HPDE6-E6E7 (cell line): ENCODE measurements at regions not wholly inside any gene's neighbourhood (a gene's known extent, or its start where the extent isn't known, plus 50 kb on each side); places are given as distances from the start of the nearest gene placed in this dataset.
"Not testable (repeated sequence)": the region's sequence is repeated elsewhere in the genome, so short reads cannot be mapped to it uniquely, and the experiment has no call there.

Experiments used
- DNase-seq: peaks from one replicate; pipeline ENCODE4 v3.0.0; 2011; ENCODE audit warnings: missing footprints; ENCODE audit errors: extremely low spot score

DNA sequence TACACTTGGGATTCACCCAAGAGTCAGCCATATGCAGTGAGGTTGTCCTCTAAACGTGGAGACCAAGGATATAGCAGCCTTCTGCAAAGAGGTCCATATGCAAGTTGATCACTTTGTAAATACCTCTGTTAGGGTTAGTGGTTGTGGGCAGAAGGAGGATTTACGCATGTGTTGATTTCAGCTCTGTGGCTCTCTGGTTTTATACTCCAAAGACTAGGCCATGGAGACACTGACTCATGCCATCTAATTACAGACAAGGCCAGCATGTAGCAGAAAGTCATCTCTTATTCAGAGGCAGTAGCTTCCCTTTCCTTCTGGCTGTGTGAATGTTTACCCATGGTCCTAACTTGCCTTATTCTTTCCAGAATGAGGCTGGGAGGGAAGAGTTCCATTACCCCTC lies 140.9 kb upstream of the GOLGA6L4 start:
- DNase-seq, result not testable (repeated sequence)

DNA sequence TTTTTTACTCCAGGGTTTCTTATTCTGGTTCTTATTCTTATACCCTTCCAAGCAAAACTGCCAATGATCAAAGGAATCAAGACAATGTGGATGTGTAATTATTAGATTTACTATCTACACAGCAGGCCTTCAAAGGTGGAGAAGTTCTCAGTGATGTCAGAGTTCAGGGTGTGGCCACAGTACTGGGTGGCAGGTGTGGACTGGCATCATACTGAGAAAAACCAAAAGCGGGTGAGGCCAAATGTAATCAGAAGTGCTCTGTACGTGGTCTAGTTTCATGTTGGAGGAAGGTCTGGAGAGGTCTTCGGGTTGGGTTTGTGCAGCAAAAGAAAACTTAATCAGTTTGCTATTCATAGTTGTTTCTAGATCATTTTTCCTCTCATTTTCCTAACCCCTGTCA lies 138.5 kb upstream of the GOLGA6L4 start:
- not testable (repeated sequence) for DNase-seq

DNA sequence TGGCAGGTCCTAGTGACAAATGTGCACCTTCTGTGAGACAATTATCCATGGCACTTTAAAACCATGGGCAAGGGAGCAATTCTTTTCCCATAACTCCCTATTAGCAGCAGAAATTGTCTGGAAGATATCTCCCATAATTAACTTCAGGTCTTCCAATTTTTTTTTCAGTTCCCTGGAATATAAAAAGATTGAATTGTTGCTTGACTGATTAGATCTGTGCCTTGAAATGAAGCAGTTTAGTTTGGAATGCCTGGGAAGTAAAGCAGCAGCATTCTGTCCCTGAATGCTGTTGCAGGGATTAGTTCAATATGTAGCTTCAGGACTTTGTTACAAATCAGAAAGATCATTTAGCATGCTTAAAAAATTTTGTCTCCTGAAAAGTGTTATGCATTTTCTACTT lies 137.0 kb upstream of the GOLGA6L4 start:
- DNase-seq, result no peak

DNA sequence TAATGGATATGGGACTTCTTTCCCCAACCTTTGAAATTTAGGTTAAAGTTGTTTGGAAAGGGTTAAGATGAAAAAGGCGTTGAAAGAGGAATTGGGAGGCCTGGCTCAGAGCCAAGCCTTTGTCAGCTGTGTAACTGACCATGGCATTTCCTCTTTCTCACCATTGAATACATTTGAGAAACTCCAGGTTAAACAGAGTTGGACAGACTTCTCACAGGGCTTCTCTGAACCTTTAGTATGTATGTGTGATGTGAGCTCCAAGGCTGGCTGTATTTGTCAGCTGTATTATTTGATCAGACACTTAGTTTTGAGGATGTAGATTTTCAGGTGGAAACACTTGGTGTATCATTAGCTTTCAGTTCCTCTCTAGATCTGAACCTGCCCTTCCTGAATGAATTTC lies 136.4 kb upstream of the GOLGA6L4 start:
- no peak for DNase-seq

DNA sequence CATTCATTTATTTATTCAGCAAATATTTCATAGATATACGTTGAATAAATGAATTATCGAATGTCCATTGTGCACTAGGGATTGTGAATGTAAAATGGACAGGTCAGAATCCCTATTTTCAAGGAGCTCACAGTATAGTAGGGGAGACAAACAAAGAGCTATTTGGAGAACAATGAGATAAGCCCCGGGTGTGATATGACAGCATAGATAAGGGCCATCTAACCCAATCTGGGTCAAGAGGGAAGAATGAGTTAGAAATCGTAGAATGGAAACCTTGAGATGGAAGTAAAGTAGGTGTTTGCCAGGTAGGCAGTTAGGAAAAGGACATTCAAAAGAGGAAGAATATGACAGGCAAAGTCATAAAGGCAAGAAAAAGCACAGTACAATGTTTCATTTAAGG lies 132.2 kb upstream of the GOLGA6L4 start:
- no peak for DNase-seq

DNA sequence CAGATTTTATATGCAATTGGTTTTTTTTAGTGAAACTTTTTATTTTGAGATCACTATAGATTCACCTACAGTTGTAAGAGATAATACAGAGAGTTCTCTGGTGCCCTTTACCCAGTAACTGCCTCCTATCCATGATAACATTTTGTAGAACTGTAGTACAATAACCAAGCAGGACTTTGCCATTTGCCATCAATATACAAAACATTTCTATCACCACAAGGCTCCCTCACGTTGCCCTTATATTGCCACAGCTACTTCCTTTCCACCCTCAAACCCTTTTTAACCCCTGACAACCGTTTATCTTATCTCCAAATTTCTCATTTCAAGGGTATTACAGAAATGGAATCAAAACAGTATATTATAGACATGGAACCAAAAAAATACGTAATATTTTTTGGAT lies 130.7 kb upstream of the GOLGA6L4 start:
- DNase-seq, result no peak

DNA sequence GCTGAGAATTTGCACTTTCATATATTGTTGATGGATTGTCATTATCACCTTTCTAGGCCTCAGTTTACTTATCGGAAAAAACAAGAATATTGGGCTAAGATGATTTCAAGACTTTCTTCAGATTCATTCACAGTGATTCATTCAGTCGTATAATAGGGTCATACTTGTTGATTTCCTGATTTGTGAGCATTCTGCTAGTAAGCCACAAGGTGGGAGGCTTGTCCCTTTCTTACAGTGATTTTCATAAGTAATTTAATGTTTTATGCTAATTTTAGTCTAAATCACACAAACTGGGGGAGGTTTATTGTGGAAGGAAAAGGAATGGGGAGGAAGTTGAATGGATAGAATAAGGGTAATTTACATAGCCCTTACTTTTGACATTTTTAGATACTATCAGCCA lies 126.8 kb upstream of the GOLGA6L4 start:
- no peak for DNase-seq

DNA sequence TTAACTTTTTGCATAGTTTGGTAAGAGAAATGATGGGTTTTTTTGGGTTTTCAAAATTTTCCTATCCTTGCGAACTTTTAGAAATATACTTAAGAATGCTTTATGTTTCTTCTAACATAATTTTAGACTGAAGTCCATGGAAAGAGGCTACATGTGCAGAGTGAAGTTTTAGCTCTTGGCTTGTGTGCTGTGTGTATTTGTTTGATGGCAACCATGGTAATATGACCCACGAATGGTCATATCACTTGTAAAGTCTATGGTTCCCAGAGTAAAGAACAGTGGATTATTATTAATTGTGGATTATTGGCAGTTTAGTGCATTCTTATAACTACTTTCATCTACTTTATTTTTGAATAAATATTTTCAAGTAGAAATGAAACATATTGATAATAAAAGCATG lies 124.0 kb upstream of the GOLGA6L4 start:
- no peak for DNase-seq

DNA sequence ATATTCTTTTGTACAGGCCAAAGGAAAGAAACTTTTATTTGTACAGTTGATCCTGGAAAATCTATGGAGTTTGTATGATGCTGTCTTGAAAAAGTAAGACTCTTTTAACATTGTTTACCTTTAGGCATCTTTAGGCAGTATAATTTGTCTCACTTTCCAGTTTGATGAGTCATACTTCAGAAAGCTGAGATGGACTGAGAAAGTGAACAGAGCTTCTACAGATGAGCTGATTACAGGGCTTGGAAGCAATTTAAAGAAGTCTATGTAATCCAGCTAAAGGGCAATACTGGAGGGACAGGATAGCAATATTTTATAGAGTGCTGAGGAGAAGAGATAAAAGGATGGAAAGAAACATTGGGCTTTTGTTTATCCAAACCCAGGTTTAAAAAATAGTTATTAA lies 123.5 kb upstream of the GOLGA6L4 start:
- no peak for DNase-seq

DNA sequence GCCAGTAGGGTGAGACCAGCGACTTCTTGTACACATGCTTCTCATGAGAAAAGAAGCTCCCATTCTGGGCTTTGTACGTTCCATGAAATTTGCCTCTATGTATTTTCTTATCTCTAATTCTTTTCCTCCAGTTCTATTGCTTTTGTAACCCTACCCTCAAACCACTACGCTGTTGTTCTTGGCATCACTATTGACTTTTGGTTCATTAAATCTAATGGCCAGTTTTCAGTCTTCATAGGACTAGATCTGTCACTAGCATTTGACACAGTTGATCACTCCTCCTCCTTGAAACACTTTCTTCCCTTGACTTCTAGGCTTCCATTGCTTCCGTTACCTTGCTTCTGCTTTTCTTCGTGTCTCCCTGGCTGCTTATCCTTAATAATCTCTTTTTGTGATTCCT lies 121.7 kb upstream of the GOLGA6L4 start:
- no peak for DNase-seq

DNA sequence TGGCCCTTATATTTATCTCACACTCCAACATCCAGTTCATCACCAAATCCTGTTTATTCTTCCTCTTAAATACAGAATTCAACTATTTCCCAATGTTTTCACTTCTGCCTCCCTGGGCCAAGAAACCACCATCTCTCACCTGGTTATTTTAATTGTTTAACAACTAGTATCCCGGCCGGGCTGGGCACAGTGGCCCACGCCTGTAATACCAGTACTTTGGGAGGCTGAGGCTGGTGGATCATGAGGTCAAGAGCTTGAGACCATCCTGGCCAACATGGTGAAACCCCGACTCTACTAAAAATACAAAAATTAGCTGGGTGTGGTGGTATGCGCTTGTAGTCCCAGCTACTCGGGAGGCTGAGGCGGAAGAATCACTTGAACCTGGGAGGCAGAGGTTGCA lies 120.9 kb upstream of the GOLGA6L4 start:
- DNase-seq, result not testable (repeated sequence)

DNA sequence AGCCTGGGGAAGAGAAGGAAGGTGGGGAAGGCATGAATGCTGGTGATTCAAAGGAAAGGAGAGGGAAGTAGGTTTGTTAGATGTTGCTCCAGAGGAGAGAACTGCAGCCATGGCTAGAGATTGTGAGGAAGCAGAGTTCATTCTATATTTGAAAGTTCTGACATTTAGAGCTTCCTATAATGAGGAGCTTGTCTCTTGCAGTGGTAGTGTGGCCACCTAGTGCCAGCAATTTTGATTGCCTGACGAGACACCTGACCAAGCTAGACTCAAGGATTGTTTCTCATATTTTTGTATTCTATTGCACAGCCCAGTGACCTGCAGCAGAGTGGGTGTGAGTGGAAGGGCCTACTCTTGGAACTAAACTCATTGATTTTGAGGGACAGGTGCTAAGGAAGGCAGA lies 116.2 kb upstream of the GOLGA6L4 start:
- DNase-seq, result peak; percentile 3

DNA sequence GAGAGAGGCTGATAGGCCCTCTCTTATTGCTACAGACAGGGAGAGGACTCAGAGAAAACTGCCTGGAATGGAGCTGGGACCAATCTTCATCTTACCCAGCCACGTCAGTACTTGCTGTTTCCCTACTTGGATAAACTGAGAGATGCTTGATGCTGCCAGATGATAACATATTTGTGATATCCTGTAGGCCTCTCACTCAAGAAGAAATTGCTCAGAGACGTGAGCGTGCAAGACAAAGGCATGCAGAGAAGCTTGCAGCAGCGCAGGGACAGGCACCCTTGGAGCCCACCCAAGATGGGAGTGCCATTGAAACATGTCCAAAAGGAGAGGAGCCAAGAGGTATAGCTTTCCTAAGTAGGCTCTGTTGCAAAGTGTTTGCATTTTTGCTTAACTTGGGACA lies 114.7 kb upstream of the GOLGA6L4 start:
- DNase-seq, result not testable (repeated sequence)

DNA sequence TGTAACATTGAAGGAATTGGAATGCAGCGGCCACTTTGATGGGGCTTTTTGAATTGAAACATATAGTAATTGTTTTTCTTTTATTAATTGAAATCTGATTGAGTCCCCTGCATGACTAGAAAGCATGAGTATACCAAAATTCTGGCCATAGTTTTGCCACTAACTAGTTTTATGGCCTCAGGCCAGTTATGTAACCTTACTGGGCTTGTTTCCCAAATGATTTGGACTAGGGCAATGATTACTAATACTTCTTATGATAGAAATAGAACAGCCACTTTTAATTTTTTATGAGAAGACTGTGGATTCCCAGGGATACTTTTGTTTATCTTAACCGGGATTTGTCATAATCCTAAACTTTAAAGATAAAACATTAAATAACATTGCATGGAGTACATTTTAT lies 106.9 kb upstream of the GOLGA6L4 start:
- not testable (repeated sequence) for DNase-seq

DNA sequence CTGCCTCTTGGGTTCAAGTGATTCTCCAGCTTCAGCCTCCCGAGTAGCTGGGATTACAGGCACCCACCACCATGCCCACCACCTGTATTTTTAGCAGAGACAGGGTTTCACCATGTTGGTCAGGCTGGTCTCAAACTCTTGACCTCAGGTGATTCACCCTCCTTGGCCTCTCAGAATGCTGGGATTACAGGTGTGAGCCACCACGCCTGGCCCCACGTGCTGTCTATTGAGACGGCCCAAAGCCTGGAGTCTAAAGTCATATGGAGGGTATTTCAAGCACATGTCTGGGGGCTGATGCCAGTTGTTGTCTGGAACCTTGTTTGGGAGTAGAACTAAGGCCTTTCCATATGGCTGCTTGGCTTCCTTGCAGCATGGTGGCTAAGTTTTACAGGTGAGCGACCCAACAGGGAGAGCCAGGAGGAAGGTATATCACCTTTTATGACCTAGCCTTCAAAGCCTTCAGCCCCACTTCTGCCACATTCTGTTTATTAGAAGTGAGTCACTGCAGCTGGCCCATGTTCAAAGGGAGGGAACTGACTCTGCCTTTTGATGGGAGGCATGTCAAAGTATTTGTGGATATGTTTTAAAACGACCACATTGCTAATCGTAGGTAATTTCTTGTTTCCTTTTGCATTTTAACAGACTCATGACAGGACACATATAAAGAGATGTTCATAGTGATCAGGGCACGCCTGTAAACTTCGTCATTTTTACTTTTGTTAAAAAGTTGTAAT lies 105.3 kb upstream of the GOLGA6L4 start:
- DNase-seq, result not testable (repeated sequence)

DNA sequence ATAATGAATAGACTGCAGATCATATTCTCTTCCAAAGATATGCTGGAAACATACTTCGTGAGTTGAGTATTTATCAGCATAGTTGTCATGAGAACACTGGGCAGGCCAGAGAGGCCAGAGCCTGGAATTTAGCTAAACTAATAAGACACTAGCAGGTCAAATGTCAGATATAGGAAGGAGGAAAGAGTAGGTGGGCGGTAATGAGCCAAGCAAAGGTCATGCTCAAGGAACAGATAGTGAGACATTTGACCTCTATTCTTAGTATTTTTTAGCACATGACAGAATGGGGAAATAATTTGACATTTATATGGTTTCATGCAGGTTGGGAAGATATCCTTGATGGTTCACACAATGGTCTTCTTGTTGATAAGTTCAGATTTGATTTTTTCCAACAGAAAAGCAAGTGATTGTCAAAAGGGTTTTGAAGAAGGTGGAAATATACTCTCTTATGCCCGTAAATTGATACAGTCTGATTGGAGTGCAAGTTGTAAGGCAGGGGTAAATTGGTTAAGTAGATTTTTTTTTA lies 99.6 kb upstream of the GOLGA6L4 start:
- not testable (repeated sequence) for DNase-seq

DNA sequence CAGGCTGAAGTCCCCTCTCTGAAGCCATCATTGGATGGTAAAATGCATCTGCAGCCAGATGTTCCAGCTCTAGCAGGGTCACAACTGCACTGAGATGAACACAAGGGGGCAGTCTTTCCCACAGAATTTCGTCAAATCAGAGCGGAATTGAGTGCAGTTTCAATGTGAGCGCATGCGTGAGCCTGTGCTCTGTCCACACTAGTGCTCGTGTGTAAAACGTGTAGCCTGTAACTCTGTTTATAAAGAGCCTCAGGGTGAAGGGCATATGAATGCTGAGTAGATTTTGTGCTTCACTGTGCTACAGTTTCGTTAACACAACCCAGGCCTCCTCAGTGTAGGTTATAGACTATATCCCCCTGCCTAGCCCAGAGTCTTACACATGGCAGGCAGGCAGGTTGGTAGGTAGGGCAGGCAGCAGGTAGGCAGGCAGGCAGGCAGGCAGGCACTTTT lies 92.7 kb upstream of the GOLGA6L4 start:
- DNase-seq, result peak; percentile 81

DNA sequence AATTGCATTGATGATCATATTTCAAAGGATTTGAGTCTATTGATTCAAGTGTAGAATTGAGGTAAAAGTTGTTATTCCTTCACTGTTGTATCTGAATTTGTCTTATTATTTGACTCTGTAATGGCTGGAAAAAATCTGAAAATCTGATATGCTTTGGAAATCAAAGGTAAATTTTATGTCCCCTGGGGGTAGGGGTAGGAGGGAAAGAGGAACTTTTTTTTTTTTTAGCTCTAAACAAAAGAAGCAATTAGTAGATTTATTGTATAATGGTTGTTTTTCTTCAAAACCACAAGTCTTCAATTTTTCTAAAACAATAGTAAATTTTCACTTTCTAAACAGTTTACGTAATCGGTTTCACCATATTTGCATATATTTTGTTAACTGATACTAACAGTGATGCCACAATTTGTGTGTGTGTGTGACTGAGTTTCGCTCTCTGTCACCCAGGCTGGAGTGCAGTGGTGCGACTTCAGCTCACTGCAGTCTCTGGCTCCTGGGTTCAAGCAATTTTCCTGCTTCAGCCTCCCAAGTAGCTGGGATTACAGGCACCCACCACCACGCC lies 91.7 kb upstream of the GOLGA6L4 start:
- DNase-seq, result no peak

DNA sequence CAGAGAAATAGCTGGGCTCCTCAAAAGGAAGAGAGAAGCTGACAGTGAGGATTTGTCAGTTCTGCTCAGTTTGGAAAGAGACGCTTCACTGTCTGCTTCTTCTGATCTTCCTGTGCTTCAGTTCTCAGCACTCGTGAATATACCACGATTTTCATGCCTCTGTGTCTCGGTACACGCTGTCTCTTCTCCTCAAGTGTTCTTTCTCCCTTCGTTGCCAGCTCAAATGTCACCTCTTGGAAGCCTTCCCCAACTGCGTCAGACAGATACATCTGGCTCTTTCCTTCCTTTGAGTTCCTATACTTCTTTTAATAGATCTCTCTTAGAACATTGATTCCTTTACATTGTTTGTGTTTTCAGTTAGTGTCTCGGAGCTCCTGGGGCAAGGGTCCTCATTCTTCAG lies 90.6 kb upstream of the GOLGA6L4 start:
- DNase-seq, result not testable (repeated sequence)

DNA sequence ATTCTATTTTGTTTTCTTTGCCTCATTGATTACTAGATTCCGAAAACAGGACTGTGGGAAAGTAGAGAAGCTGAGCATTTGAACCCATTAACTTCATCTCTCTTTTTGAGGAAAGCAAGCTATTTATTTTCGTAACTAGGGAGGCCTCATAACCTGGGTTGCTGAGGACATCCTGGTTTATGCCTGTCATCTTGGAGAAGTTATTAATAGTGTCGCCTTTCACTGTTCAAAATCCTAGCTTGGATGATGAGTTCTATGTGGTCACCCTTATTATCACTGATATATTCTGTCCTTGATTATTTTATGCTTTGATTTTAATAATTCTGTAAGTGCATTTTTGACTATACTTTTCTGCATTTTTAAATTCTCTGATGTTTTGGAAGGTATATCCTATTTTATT lies 89.3 kb upstream of the GOLGA6L4 start:
- DNase-seq, result not testable (repeated sequence)

DNA sequence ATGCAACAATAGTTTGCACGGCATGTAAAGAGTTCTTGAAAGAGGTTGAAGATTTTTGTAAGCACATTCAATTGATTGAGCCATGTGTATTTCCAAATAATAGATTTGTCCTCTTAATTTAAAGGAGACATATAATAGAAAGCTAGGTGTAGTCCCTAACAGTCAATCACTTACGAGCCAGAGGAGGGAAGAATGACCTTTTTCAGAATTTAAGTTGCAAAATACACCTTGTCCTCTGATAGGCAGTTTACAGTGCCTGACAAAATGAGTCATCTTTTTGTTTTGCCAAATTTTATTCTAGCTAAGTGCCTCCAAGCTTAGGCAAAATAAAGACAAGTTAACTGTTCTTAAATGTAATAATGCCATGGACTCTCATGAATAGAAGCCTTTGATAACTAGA lies 88.3 kb upstream of the GOLGA6L4 start:
- not testable (repeated sequence) for DNase-seq

DNA sequence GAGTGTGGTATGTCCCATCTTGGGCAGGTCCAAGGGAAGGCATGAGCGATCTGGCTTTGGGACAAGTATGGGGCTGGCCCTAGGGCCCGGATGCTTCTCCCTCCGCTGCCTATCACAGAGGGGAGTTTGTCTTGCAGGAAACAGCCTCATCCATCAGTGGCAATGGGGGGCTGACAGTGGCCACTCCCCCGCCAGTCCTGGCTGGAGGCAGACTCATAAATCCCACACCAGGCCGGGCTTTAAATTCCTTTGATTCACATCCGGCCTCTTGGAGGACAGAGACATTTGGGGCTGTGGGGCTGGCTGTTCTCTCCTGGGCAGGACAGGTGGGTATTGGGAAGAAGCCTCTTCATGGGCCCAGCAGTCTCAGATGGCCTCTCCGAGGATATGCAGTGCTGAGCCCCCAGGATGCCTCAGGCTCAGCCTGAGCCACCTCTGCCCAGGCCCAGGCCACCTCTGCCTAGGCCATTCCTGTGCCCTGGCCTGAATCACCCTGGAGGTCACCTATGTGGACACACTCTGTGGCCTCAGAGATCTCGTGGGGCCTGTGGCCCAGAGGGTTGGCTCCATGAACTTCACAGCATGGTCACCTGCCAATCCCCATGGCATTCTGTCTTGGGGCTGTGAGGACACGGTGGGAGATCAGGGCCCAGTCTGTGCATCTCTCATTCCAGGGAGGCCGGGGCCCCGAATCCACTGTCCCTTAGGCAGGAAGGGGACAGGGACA lies 84.2 kb upstream of the GOLGA6L4 start:
- DNase-seq, result no peak
